IPS-18a (cell line): ENCODE measurements at regions not wholly inside any gene's neighbourhood (a gene's known extent, or its start where the extent isn't known, plus 50 kb on each side); places are given as distances from the start of the nearest gene placed in this dataset.

Experiments
- H3K27ac ChIP-seq: one replicate; pipeline ENCODE4 v1.5.1; 2013; ENCODE audit warnings: low read length
- H3K27me3 ChIP-seq: one replicate; pipeline ENCODE4 v1.6.1; 2013; ENCODE audit warnings: mild to moderate bottlenecking, low read length; ENCODE audit not compliant: control insufficient read depth, insufficient read depth
- H3K36me3 ChIP-seq: one replicate; pipeline ENCODE4 v1.6.1; 2013; ENCODE audit warnings: low read depth, low read length; ENCODE audit not compliant: control insufficient read depth
- H3K4me1 ChIP-seq: one replicate; pipeline ENCODE4 v1.6.1; 2013; ENCODE audit warnings: low read depth, low read length; ENCODE audit not compliant: control insufficient read depth
- H3K4me3 ChIP-seq: one replicate; pipeline ENCODE4 v1.5.1; 2013; ENCODE audit warnings: low read length
- H3K9ac ChIP-seq: one replicate; pipeline ENCODE4 v1.6.1; 2013; ENCODE audit warnings: mild to moderate bottlenecking, low read length, moderate library complexity
- H3K9me3 ChIP-seq: one replicate; pipeline ENCODE4 v1.6.1; 2013; ENCODE audit warnings: low read depth, low read length; ENCODE audit not compliant: control insufficient read depth

DNA sequence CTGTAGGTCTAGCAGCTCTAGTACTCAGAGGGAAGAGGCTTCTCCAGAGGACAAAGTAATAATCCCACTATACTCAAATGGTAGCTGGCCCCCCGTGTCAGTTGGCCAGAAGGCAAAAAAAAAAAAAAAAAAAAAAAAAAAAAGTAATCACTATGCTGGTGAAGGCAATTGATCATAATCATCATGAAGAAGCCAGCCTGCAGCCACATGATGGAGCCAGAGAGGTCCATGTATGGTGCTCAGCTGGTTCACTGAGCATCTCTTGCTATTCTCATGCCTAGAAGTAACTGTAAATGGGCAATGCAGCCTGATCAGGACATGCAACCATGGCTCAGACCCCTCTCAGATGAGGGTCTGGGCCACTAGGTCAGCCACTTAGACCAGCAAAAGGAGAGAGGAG is 378.8 kb downstream of the MED13L start:
- Histone ChIP-seq H3K4me3 (no peak overlapping the region), H3K9me3 (no peaks in the 10 kb centered on the region), H3K27ac (no peak overlapping the region), H3K9ac (no peak overlapping the region), H3K27me3 (no peaks in the 10 kb centered on the region), H3K36me3 (no peaks in the 10 kb centered on the region), H3K4me1 (no peaks in the 10 kb centered on the region)

DNA sequence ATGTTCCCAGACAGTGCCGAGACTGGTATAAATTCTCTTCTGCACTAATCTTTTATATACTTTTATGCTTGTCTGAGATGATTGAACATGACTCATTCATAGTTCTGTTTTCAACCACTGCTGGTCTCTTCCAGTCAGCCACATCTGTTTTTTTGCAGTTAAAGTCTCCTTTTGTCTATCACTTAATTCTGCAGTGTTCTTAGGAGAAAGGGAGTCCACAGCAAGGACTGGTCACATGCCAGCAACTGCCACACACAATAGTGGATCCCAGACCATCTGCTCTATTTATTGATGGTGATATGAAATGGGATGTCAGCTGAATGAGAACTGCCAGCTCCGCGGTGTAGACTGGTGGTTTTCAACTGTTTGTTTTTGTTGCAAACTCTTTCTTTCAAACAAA is 379.8 kb downstream of the MED13L start:
- Histone ChIP-seq H3K27me3 (no peaks in the 10 kb centered on the region), H3K27ac (no peak overlapping the region), H3K9ac (no peak overlapping the region), H3K36me3 (no peaks in the 10 kb centered on the region), H3K9me3 (no peaks in the 10 kb centered on the region), H3K4me1 (no peaks in the 10 kb centered on the region), H3K4me3 (no peak overlapping the region)

DNA sequence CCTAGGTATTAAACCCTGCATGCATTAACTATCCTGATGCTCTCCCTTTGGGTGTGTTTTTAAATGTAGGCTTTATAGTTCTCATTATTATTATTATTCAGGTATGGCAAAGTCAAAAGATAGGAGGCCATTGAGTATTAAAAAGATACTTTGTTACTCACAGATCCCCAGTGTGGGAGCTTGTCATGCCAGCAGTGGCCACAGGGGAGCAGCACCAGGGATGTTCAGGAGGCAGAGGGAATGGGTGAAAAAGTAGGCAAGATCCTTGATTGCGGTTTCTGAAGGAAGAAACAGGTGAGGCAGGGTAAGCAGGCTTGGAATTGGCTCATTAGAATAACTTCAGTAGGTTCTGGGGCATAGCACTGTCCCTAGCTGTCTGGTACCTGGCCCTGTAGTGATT is 382.2 kb downstream of the MED13L start:
- no peaks in the 10 kb centered on the region for H3K9me3 ChIP-seq
- H3K9ac ChIP-seq = no peak overlapping the region
- peaks cover 9% of the 10 kb centered on the region for H3K4me1 ChIP-seq
- H3K27me3 ChIP-seq = no peaks in the 10 kb centered on the region
- no peak overlapping the region for H3K4me3 ChIP-seq
- H3K36me3 ChIP-seq = no peaks in the 10 kb centered on the region
- H3K27ac ChIP-seq = no peak overlapping the region

DNA sequence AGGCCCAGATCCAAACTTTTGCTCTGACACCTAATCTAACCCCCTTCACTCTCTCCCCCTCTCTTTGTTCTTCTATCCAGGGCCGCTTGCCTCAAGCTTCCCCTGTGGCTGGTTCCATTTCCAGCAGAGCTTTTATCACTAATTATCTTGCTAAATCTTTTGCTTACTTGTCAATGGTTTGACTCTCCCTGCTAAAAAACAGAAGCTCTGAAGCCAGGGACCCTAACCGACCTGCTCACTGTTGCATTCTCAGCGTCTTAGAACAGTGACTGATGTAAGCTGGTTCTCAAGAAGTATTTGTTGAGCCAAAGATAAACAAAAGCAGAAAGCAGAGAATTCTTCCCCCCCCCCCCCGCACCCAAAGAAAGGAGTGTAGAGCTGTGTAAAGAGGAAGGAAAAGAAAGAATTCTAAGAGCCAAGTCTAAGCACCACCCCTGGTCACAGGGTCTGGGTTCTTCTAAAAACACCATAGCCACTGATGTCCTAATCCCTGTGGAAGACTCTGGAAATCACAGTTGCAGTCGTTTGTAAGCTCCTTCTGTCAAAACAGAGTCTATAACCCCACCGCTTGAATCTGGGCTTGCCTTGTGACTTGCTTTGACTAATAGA is 385.8 kb downstream of the MED13L start:
- no peaks in the 10 kb centered on the region for H3K9me3 ChIP-seq
- H3K36me3 ChIP-seq = no peaks in the 10 kb centered on the region
- no peak overlapping the region for H3K4me3 ChIP-seq
- no peak overlapping the region for H3K9ac ChIP-seq
- no peaks in the 10 kb centered on the region for H3K27me3 ChIP-seq
- no peak overlapping the region for H3K27ac ChIP-seq
- H3K4me1 ChIP-seq = peaks cover 9% of the 10 kb centered on the region

DNA sequence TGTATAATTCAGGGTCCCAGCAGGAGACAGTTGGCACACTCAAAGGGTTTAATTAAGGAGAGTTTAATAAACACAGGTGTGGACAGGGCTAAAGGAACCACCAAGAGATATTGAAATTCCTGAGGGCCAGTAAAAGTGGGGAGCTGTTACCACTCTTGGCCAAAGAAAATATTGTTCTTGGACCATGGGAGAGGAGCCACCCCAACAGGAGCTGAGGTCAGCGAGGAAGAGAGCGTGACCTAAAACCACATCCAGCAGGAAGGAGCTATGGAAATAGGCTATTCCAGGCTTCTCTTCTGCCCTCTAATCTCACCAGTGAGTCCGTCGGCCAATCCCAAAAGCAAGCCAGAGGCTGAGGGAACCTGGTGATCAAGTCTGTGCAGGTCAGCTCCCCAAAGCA is 390.8 kb downstream of the MED13L start:
- Histone ChIP-seq H3K9me3 (no peaks in the 10 kb centered on the region), H3K36me3 (no peaks in the 10 kb centered on the region), H3K9ac (no peak overlapping the region), H3K27me3 (no peaks in the 10 kb centered on the region), H3K27ac (no peak overlapping the region), H3K4me1 (peaks cover 1% of the 10 kb centered on the region), H3K4me3 (no peak overlapping the region)

DNA sequence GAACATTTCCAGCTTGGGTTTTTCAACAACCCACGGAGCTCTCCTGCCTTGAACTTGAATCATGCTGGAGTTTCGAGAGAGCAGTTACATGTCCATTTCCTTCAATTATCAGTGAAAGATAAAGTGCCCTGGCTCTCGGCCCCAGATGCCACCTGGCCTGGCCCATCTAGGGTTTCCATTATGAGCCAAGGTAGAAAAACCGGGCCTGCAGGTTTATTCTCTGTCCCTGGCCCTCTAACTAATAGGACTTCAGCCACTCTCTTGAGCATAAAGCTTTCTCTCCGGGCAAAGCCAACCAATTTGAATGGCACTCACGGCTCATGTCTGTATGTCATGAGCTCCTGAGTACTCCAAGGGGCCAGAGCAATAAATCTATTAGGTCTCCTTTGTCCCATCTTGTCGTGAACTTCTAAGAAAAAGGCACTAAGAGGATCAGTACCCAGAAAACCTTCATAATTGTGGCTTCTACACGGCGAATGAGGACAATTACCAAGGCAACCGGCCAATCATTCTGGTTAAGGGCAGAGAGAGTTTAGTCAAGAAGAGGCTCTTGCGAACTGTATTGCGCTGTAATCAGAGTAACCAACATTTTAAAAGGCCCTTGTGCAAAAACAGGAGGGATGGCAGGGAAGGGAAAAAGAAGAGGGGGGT is 392.3 kb downstream of the MED13L start:
- Histone ChIP-seq H3K9ac (no peak overlapping the region), H3K27ac (no peak overlapping the region), H3K4me1 (no peaks in the 10 kb centered on the region), H3K9me3 (no peaks in the 10 kb centered on the region), H3K36me3 (no peaks in the 10 kb centered on the region), H3K4me3 (no peak overlapping the region), H3K27me3 (no peaks in the 10 kb centered on the region)

DNA sequence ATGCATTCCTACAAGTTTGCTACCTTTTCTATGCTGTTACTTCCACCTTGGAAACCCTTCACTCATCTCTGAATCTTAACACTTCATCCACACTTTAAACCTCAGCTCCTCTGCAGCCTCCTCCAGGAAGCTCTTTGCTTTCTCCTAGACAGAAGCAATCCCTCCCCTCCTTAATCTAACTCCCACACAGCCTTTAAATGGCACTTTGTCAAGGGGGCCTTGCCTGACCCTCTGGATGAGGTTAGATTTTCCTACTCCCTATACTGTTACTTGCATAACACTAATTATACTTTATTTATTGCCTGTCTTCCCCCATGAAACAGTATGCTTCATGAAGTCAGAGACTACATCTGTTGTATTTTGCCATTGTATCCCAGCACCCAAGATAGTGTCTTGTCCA is 394.6 kb downstream of the MED13L start:
- no peaks in the 10 kb centered on the region for H3K27me3 ChIP-seq
- no peaks in the 10 kb centered on the region for H3K36me3 ChIP-seq
- H3K9ac ChIP-seq = no peak overlapping the region
- no peaks in the 10 kb centered on the region for H3K4me1 ChIP-seq
- H3K4me3 ChIP-seq = no peak overlapping the region
- H3K9me3 ChIP-seq = no peaks in the 10 kb centered on the region
- H3K27ac ChIP-seq = no peak overlapping the region

DNA sequence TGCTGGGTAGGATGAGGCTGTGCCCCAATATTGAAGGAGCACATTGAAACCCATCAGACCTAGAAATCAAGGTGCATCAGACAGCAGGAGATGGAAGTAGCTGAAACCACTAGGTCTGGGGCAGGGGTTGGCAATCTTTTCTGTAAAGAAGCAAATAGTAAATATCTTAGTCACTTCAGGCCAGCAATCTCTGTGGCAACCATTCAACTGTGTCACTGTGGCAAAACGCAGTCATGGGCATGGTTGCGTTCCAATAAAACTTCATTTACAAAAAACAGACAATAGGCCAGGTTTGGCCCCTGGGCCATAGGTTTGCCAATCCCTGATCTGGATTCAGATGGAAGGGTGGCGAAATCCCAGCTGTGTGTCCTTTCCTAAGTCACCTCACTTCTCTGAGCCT is 397.3 kb downstream of the MED13L start:
- H3K4me3 ChIP-seq = no peak overlapping the region
- H3K9me3 ChIP-seq = no peaks in the 10 kb centered on the region
- H3K4me1 ChIP-seq = no peaks in the 10 kb centered on the region
- no peak overlapping the region for H3K27ac ChIP-seq
- H3K9ac ChIP-seq = no peak overlapping the region
- no peaks in the 10 kb centered on the region for H3K36me3 ChIP-seq
- H3K27me3 ChIP-seq = no peaks in the 10 kb centered on the region

DNA sequence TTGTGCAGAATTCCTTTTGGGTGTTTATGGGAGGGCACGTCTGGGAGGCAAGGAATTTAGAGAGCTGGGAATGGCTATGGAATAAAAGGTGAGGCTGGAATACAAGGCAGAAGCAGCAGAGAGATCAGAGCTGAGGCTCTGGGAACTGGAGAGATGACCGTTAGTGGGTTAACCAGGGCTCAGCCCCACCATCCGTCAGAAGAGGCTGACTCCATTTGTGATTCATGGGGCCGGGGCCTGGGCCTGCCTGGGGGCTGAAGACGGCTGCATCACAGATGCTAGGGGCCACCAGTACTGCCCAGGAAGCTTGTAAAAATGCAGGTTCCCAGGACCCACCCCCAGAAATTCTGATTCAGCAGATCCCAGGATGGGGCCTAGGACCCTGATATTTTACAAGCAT is 398.1 kb downstream of the MED13L start:
- no peaks in the 10 kb centered on the region for H3K4me1 ChIP-seq
- H3K4me3 ChIP-seq = no peak overlapping the region
- no peak overlapping the region for H3K27ac ChIP-seq
- no peak overlapping the region for H3K9ac ChIP-seq
- H3K9me3 ChIP-seq = no peaks in the 10 kb centered on the region
- no peaks in the 10 kb centered on the region for H3K27me3 ChIP-seq
- no peaks in the 10 kb centered on the region for H3K36me3 ChIP-seq

DNA sequence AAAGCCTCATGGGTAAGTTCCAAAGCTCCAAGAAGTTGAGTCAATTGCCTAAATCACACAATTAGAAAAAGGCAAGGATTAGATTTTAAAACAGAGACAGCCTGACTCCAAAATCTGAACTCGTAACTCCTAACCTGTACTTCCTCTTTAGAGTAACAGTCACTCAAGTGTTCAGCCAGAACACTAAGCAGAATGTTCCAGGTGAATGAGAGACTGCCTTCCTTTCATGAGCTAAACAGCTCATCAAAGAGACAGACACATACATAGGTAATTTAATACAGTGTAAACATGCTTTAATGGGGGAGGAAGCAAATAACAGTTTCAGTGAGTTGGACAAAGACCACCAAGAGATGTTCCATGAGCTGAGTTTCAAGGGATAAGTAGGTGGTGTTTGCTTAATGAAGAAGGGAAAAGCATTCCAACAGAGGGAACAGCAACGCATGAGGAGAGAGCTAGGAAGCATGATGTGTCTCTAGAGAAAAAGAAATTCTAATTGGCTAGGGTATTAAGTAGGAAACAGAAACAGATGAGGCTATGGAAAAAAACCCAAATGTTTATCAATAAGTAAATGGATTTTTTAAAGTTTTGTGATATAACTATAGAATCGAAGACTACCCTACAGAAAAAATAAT is 403.9 kb downstream of the MED13L start:
- no peaks in the 10 kb centered on the region for H3K9me3 ChIP-seq
- peak overlapping the region; percentile 20 for H3K4me3 ChIP-seq
- peak overlapping the region; percentile 42 for H3K9ac ChIP-seq
- peak overlapping the region; percentile 48 for H3K27ac ChIP-seq
- no peaks in the 10 kb centered on the region for H3K27me3 ChIP-seq
- H3K36me3 ChIP-seq = no peaks in the 10 kb centered on the region
- H3K4me1 ChIP-seq = peaks cover 24% of the 10 kb centered on the region

DNA sequence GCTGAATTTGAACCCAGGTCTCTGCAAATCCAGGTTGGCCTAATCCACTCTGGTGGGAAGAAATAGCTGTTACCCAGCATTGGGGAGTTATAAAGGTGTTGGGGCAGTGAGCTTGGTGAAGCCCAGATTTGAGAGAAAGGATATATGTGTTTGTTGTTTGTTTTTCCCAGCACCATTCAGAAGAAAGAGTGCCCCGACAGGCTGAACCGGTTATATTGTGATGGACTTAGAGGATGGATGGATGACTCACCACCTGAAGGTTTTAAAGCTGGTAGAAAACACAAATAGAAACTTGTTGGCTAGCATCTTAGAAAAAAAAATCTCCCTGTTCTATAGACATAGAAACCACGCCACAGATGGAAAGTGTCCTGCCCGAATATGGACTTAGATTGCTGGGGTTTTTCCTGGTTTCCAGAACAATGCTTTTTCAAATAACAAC is 404.6 kb downstream of the MED13L start:
- no peaks in the 10 kb centered on the region for H3K9me3 ChIP-seq
- H3K9ac ChIP-seq = peak overlapping the region; percentile 42
- H3K27ac ChIP-seq = peak overlapping the region; percentile 48
- H3K27me3 ChIP-seq = no peaks in the 10 kb centered on the region
- H3K4me1 ChIP-seq = peaks cover 24% of the 10 kb centered on the region
- peak overlapping the region; percentile 20 for H3K4me3 ChIP-seq
- no peaks in the 10 kb centered on the region for H3K36me3 ChIP-seq

DNA sequence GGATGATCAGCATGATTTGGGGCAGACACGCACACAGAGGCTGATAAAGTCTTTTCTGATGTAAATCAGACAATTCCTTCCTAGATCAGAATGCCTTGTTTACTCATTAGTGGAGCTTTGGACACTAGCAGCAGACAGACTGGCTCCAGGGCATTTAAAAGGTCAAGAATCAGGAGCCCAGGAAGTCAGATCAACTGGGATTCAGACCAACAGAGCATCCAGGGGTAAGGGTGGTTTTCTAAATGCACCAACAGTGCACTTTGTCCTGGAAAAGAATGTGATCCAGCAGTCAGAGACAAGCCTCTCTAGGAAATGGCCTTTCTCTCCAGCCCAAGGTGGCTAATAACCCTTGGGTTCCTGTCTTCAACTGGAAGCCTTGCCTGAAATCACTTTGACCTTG is 405.3 kb downstream of the MED13L start:
- peak overlapping the region; percentile 3 for H3K9ac ChIP-seq
- no peak overlapping the region for H3K4me3 ChIP-seq
- peak overlapping the region; percentile 3 for H3K27ac ChIP-seq

More for the DNA sequence above, 405.3 kb downstream of the MED13L start:
- H3K36me3 ChIP-seq = no peaks in the 10 kb centered on the region
- no peaks in the 10 kb centered on the region for H3K27me3 ChIP-seq
- H3K4me1 ChIP-seq = peaks cover 24% of the 10 kb centered on the region
- no peaks in the 10 kb centered on the region for H3K9me3 ChIP-seq
